ENCODE measurements at regions not wholly inside any gene's neighbourhood (a gene's known extent, or its start where the extent isn't known, plus 50 kb on each side); places are given as distances from the start of the nearest gene placed in this dataset.
"Not testable (repeated sequence)": the region's sequence is repeated elsewhere in the genome, so short reads cannot be mapped to it uniquely, and the experiment has no call there.

DNA sequence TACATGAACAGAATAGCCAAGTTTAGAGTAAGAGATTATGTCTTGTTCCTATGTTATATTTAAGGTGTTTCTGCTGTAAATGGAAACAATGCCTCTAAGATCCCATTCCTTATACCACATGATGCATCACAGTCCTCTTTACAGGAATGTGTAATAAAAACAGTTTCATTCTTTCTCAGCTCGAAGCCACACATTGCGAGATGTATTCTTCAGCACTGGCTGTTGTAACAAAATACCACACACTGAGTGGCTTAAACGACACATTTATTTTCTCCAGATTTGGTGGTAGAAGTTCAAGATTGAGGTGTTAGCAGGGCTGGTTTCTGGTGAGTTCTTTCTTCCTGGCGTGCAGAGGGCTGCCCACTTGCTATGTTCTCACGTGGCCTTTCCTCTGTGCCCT, 246.2 kb downstream of the SOCS6 start:
- Histone ChIP-seq H3K27me3 (ENCODE audit: control insufficient read depth in 2 of 2, insufficient read depth in 2 of 2, low read length in 2 of 2) (no peaks in the 10 kb centered on the region), H2AFZ (ENCODE audit: insufficient read depth, low read depth, low read length, poor library complexity, severe bottlenecking) (no peak overlapping the region), H3K4me1 (ENCODE audit: control insufficient read depth in 1 of 2, insufficient read depth in 2 of 2, low read length in 2 of 2) (no peaks in the 10 kb centered on the region), H3K9me3 (replicated peaks in 1 of 2; ENCODE audit: control insufficient read depth in 1 of 2, insufficient read depth in 1 of 2, low read length in 2 of 2) (peaks cover 0 to 6% of the 10 kb centered on the region in 2 donors), H4K20me1 (ENCODE audit: insufficient read depth, low read length) (no peaks in the 10 kb centered on the region), H3K27ac (ENCODE audit: low read depth in 1 of 2, low read length in 2 of 2) (no peak overlapping the region), H3K36me3 (replicated peaks in 1 of 2; ENCODE audit: control insufficient read depth in 1 of 2, insufficient read depth in 2 of 2, low read length in 2 of 2) (no peaks in the 10 kb centered on the region), H3K9ac (ENCODE audit: insufficient read depth, low read length, poor library complexity, severe bottlenecking) (no peak overlapping the region), H3K4me2 (replicated peaks; ENCODE audit: extremely low read depth, low read length, poor library complexity, severe bottlenecking) (no peak overlapping the region), H3K4me3 (replicated peaks in 1 of 3; ENCODE audit: low read depth in 2 of 3, low read length in 3 of 3) (no peak overlapping the region), H3K79me2 (ENCODE audit: insufficient read depth, low read length) (no peaks in the 10 kb centered on the region)
- no peak for DNase-seq
- TF ChIP-seq, protein P1, sequence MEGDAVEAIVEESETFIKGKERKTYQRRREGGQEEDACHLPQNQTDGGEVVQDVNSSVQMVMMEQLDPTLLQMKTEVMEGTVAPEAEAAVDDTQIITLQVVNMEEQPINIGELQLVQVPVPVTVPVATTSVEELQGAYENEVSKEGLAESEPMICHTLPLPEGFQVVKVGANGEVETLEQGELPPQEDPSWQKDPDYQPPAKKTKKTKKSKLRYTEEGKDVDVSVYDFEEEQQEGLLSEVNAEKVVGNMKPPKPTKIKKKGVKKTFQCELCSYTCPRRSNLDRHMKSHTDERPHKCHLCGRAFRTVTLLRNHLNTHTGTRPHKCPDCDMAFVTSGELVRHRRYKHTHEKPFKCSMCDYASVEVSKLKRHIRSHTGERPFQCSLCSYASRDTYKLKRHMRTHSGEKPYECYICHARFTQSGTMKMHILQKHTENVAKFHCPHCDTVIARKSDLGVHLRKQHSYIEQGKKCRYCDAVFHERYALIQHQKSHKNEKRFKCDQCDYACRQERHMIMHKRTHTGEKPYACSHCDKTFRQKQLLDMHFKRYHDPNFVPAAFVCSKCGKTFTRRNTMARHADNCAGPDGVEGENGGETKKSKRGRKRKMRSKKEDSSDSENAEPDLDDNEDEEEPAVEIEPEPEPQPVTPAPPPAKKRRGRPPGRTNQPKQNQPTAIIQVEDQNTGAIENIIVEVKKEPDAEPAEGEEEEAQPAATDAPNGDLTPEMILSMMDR (IDR thresholded peaks at IDR 0.05): no peak
- H3K9me3 Mint-ChIP-seq: peaks cover 2 to 13% (median 8%) of the 10 kb centered on the region in 7 donors
- no peaks in the 10 kb centered on the region for H3K36me3 Mint-ChIP-seq
- H3K27me3 Mint-ChIP-seq (ENCODE audit: low read depth in 3 of 3): no peaks in the 10 kb centered on the region
- no peak overlapping the region for H3K27ac Mint-ChIP-seq
- intact Hi-C loops (cut with micrococcal nuclease): no loop called here
- no CpG with 5 or more reads among the region's 5 CpGs for WGBS (ENCODE audit: insufficient coverage)
- no peak overlapping the region for H3K4me3 Mint-ChIP-seq
- H3K4me1 Mint-ChIP-seq: peaks cover 5% of the 10 kb centered on the region

DNA sequence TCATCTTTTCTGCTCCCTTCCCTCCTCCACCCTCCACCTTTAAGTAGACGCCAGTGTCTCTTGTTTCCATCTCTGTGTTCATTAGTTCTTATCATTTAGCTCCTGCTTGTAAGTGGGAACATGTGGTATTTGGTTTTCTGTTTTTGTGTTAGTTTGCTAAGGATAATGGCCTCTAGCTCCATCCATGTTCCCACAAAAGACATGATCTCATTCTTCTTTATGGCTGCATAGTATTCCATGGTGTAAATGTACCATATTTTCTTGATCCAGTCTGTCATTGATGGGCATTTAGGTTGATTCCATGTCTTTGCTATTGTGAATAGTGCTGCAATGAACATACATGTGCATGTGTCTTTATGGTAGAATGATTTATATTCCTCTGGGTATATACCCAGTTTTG, 236.5 kb downstream of the SOCS6 start:
- H3K4me1 Mint-ChIP-seq; H3K79me2 ChIP-seq (ENCODE audit: insufficient read depth, low read length); intact Hi-C loops (cut with micrococcal nuclease); H3K4me2 ChIP-seq (replicated peaks; ENCODE audit: extremely low read depth, low read length, poor library complexity, severe bottlenecking); H3K4me3 ChIP-seq (replicated peaks in 1 of 3; ENCODE audit: low read depth in 2 of 3, low read length in 3 of 3); H3K36me3 ChIP-seq (replicated peaks in 1 of 2; ENCODE audit: control insufficient read depth in 1 of 2, insufficient read depth in 2 of 2, low read length in 2 of 2); H3K27ac ChIP-seq (ENCODE audit: low read depth in 1 of 2, low read length in 2 of 2); H3K27ac Mint-ChIP-seq; H3K27me3 ChIP-seq (ENCODE audit: control insufficient read depth in 2 of 2, insufficient read depth in 2 of 2, low read length in 2 of 2); H3K9me3 ChIP-seq (replicated peaks in 1 of 2; ENCODE audit: control insufficient read depth in 1 of 2, insufficient read depth in 1 of 2, low read length in 2 of 2); H3K9ac ChIP-seq (ENCODE audit: insufficient read depth, low read length, poor library complexity, severe bottlenecking); H3K4me1 ChIP-seq (ENCODE audit: control insufficient read depth in 1 of 2, insufficient read depth in 2 of 2, low read length in 2 of 2); H4K20me1 ChIP-seq (ENCODE audit: insufficient read depth, low read length); H3K4me3 Mint-ChIP-seq; H3K36me3 Mint-ChIP-seq; H3K27me3 Mint-ChIP-seq (ENCODE audit: low read depth in 3 of 3); DNase-seq; H2AFZ ChIP-seq (ENCODE audit: insufficient read depth, low read depth, low read length, poor library complexity, severe bottlenecking): not testable (repeated sequence)
- H3K9me3 Mint-ChIP-seq: peaks cover 4 to 11% (median 9%) of the 10 kb centered on the region in 7 donors
- WGBS (ENCODE audit: insufficient coverage): no CpG with 5 or more reads among the region's 1 CpG

Measured in CD14-positive monocyte (primary cell).